PC-9 (cell line): ENCODE measurements at regions not wholly inside any gene's neighbourhood (a gene's known extent, or its start where the extent isn't known, plus 50 kb on each side); places are given as distances from the start of the nearest gene placed in this dataset.

Experiments used
- BruUV-seq: library from RNA; stranded (reverse); fragments of 400-500 nt; replicated peaks from 2 replicates; lab custom pipeline; 2021; lab: Mats Ljungman, UMichigan
- CTCF ChIA-PET: fragments of 300-600 bp; sonication (Branson Sonifier 250); formaldehyde crosslinking; loops from one replicate; lab custom pipeline; 2022; ENCODE audit warnings: antibody characterized with exemption; lab: Charles Lee
- POLR2A ChIA-PET: fragments of 300-600 bp; sonication (Branson Sonifier 250); formaldehyde crosslinking; loops from one replicate; lab custom pipeline; 2022; ENCODE audit warnings: antibody characterized with exemption; ENCODE audit not compliant: unreplicated experiment; lab: Charles Lee
- DNase-seq, 2 experiments: peaks; one replicate each; pipeline versions ENCODE4 v3.0.0 to v3.0.0-alpha.2; 2015 to 2022; ENCODE audit warnings: mixed read lengths in 1 of 2
- H2AFZ ChIP-seq: fragments of 200-600 bp; sonication (generic); 2 replicates; pipeline ENCODE4 v1.8.1; 2017; ENCODE audit warnings: antibody characterized with exemption
- H3F3A ChIP-seq: fragments of 200-600 bp; sonication (generic); 2 replicates; pipeline ENCODE4 v1.8.1; 2017; ENCODE audit warnings: antibody characterized with exemption, mild to moderate bottlenecking, low read depth; ENCODE audit not compliant: insufficient read depth
- H3K27ac ChIP-seq: fragments of 200-600 bp; sonication (generic); 2 replicates; pipeline ENCODE4 v1.6.1; 2016; ENCODE audit warnings: mixed run types
- H3K27me3 ChIP-seq: fragments of 200-600 bp; sonication (generic); 2 replicates; pipeline ENCODE4 v1.6.1; 2016; ENCODE audit warnings: low read depth, mixed run types; ENCODE audit not compliant: insufficient read depth
- H3K36me3 ChIP-seq: fragments of 200-600 bp; sonication (generic); 2 replicates; pipeline ENCODE4 v1.6.1; 2016; ENCODE audit warnings: low read depth, mixed run types
- H3K4me1 ChIP-seq: fragments of 200-600 bp; sonication (generic); replicated peaks from 2 replicates; pipeline ENCODE4 v1.6.1; 2016; ENCODE audit warnings: mixed run types; ENCODE audit not compliant: insufficient read depth
- H3K4me2 ChIP-seq: fragments of 200-600 bp; sonication (generic); 2 replicates; pipeline ENCODE4 v1.6.1; 2017; ENCODE audit warnings: mixed run types
- H3K4me3 ChIP-seq: fragments of 200-600 bp; sonication (generic); 2 replicates; pipeline ENCODE4 v1.6.1; 2016; ENCODE audit warnings: mixed run types
- H3K79me2 ChIP-seq: fragments of 200-600 bp; sonication (generic); 2 replicates; pipeline ENCODE4 v1.6.1; 2017; ENCODE audit warnings: low read depth, mixed run types
- H3K9me2 ChIP-seq: fragments of 200-600 bp; sonication (generic); 2 replicates; pipeline ENCODE4 v1.8.1; 2017; ENCODE audit warnings: mild to moderate bottlenecking; ENCODE audit not compliant: insufficient read depth
- H3K9me3 ChIP-seq: fragments of 200-600 bp; sonication (generic); 2 replicates; pipeline ENCODE4 v1.8.1; 2016; ENCODE audit warnings: low read depth; ENCODE audit not compliant: insufficient read depth
- H4K20me1 ChIP-seq: fragments of 200-600 bp; sonication (generic); 2 replicates; pipeline ENCODE4 v1.8.1; 2017; ENCODE audit not compliant: insufficient read depth
- EZH2 ChIP-seq: fragments of 200-600 bp; sonication (generic); IDR thresholded peaks from 2 replicates; pipeline ENCODE4 v1.8.0; 2017; ENCODE audit warnings: antibody characterized with exemption, low read depth
- intact Hi-C: fragments of 100-400 bp; cut with micrococcal nuclease; formaldehyde crosslinking; loops from one replicate; pipeline ENCODE4 v1.10.0; 2022; ENCODE audit not compliant: unreplicated experiment
- TF ChIP-seq, protein P1 (sequence below): fragments of 200-600 bp; sonication (generic); conservative IDR thresholded peaks from 2 replicates; pipeline ENCODE4 v1.6.1; 2017; ENCODE audit warnings: mixed run types, antibody characterized with exemption, mild to moderate bottlenecking, moderate library complexity

DNA sequence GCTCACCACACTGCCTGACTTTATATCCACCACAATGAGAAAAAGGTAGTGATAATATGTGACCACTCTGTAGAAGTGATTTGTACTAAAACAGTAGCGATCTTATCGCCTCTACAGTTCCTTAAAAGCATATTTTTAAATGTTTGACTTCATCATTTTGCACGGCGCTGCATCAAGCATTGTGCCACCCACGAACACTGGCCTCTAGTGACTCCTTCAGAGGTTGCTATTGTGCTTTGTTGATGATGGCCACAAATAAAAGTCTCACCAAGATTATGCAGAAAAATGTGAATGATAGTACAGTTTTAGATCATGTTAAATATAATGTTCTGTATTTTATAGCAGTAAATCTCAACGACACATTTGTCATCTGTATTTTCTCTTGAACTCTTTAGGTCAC, 186.5 kb upstream of the NCAM2 start:
- POLR2A ChIA-PET: no interaction called here
- no TSS peak for BruUV-seq
- H3K9me2 ChIP-seq: no peaks in the 10 kb centered on the region
- intact Hi-C loops: no loop called here
- H4K20me1 ChIP-seq: no peaks in the 10 kb centered on the region
- H2AFZ ChIP-seq: no peak overlapping the region
- H3K4me1 ChIP-seq: no peaks in the 10 kb centered on the region
- no peak overlapping the region for H3K4me2 ChIP-seq
- H3K79me2 ChIP-seq: no peaks in the 10 kb centered on the region
- CTCF ChIA-PET: no interaction called here
- H3K4me3 ChIP-seq: no peak overlapping the region
- H3K27ac ChIP-seq: no peak overlapping the region
- H3F3A ChIP-seq: no peaks in the 10 kb centered on the region
- no peaks in the 10 kb centered on the region for H3K27me3 ChIP-seq
- DNase-seq: no peak
- no peaks in the 10 kb centered on the region for H3K9me3 ChIP-seq
- TF ChIP-seq, protein P1, sequence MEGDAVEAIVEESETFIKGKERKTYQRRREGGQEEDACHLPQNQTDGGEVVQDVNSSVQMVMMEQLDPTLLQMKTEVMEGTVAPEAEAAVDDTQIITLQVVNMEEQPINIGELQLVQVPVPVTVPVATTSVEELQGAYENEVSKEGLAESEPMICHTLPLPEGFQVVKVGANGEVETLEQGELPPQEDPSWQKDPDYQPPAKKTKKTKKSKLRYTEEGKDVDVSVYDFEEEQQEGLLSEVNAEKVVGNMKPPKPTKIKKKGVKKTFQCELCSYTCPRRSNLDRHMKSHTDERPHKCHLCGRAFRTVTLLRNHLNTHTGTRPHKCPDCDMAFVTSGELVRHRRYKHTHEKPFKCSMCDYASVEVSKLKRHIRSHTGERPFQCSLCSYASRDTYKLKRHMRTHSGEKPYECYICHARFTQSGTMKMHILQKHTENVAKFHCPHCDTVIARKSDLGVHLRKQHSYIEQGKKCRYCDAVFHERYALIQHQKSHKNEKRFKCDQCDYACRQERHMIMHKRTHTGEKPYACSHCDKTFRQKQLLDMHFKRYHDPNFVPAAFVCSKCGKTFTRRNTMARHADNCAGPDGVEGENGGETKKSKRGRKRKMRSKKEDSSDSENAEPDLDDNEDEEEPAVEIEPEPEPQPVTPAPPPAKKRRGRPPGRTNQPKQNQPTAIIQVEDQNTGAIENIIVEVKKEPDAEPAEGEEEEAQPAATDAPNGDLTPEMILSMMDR: no peak
- no peak for TF ChIP-seq EZH2
- no peaks in the 10 kb centered on the region for H3K36me3 ChIP-seq

GRCh38 chr21:20814090-20814489, 184.1 kb upstream of the NCAM2 start:
- no peak for DNase-seq
- TF ChIP-seq EZH2: no peak
- TF ChIP-seq, protein P1: no peak
- CTCF ChIA-PET: no interaction called here
- Histone ChIP-seq H3K79me2 (no peaks in the 10 kb centered on the region), H3F3A (no peaks in the 10 kb centered on the region), H3K4me3 (no peak overlapping the region), H3K36me3 (no peaks in the 10 kb centered on the region), H2AFZ (no peak overlapping the region), H4K20me1 (no peaks in the 10 kb centered on the region), H3K4me1 (no peaks in the 10 kb centered on the region), H3K9me2 (no peaks in the 10 kb centered on the region), H3K9me3 (no peaks in the 10 kb centered on the region), H3K27me3 (no peaks in the 10 kb centered on the region), H3K4me2 (no peak overlapping the region), H3K27ac (no peak overlapping the region)
- BruUV-seq: no TSS peak
- intact Hi-C loops: no loop called here
- POLR2A ChIA-PET: no interaction called here

- H2AFZ ChIP-seq: no peak overlapping the region
- H3K4me2 ChIP-seq: no peak overlapping the region
- H3K4me3 ChIP-seq: no peak overlapping the region
- no peak overlapping the region for H3K27ac ChIP-seq
- POLR2A ChIA-PET: no interaction called here
- no peaks in the 10 kb centered on the region for H3F3A ChIP-seq
- DNase-seq: no peak
- CTCF ChIA-PET: no interaction called here
- no peaks in the 10 kb centered on the region for H3K36me3 ChIP-seq
- intact Hi-C loops: no loop called here
- H3K4me1 ChIP-seq: no peaks in the 10 kb centered on the region
- no peaks in the 10 kb centered on the region for H3K27me3 ChIP-seq
- TF ChIP-seq EZH2: no peak
- TF ChIP-seq, protein P1: no peak
- no peaks in the 10 kb centered on the region for H3K9me3 ChIP-seq
- H3K9me2 ChIP-seq: no peaks in the 10 kb centered on the region
- H4K20me1 ChIP-seq: no peaks in the 10 kb centered on the region
- no TSS peak for BruUV-seq
- no peaks in the 10 kb centered on the region for H3K79me2 ChIP-seq
Measured at GRCh38 chr21:20822666-20823065, 175.5 kb upstream of the NCAM2 start.
